Upper lobe of left lung (tissue), 4 donors: ENCODE measurements at regions not wholly inside any gene's neighbourhood (a gene's known extent, or its start where the extent isn't known, plus 50 kb on each side); places are given as distances from the start of the nearest gene placed in this dataset.

ENCODE experiments used
- CTCF ChIP-seq, 6 experiments: fragments of 450-650 bp in 4 of 6; fragments of 200-600 bp in 2 of 6; sonication (generic) in 2 of 6; IDR thresholded peaks; one replicate each; pipeline ENCODE4 v1.5.1; 2016 to 2019; ENCODE audit warnings: antibody characterized with exemption in 6 of 6
- EP300 ChIP-seq, 4 donors: sonication (generic); formaldehyde crosslinking; IDR thresholded peaks; one replicate each; pipeline ENCODE4 v1.5.1; 2017; ENCODE audit warnings: antibody characterized with exemption in 4 of 4, control low read depth in 2 of 4
- POLR2A ChIP-seq, 4 donors: fragments of 450-650 bp; IDR thresholded peaks; one replicate each; pipeline ENCODE4 v1.5.1; 2016 to 2017; ENCODE audit warnings: antibody characterized with exemption in 4 of 4, mild to moderate bottlenecking in 2 of 4
- POLR2AphosphoS5 ChIP-seq, 2 donors: sonication (generic); formaldehyde crosslinking; IDR thresholded peaks; one replicate each; pipeline ENCODE4 v1.5.1; 2017; ENCODE audit warnings: antibody characterized with exemption in 2 of 2

GRCh38 chr3:80451393-80451792 lies 683.6 kb upstream of the ROBO1 start:
- no peak for TF ChIP-seq POLR2A (IDR thresholded peaks at IDR 0.05)
- no peak for TF ChIP-seq CTCF (IDR thresholded peaks at IDR 0.05)
- no peak for TF ChIP-seq EP300 (IDR thresholded peaks at IDR 0.05)
- TF ChIP-seq POLR2AphosphoS5 (IDR thresholded peaks at IDR 0.05), result no peak
